ENCODE measurements at regions not wholly inside any gene's neighbourhood (a gene's known extent, or its start where the extent isn't known, plus 50 kb on each side); places are given as distances from the start of the nearest gene placed in this dataset.

- DNase-seq, result no peak
Measured at GRCh38 chr1:61519631-61520030, 205.3 kb downstream of the TM2D1 start.

- DNase-seq, result no peak
Measured at GRCh38 chr1:61518670-61519400, 206.1 kb downstream of the TM2D1 start.

- DNase-seq, result no peak
Measured at GRCh38 chr1:61517345-61517744, 207.6 kb downstream of the TM2D1 start.

- DNase-seq, result no peak
Measured at GRCh38 chr1:61515096-61515495, 209.8 kb downstream of the TM2D1 start.
